PC-9 (cell line): ENCODE measurements at regions not wholly inside any gene's neighbourhood (a gene's known extent, or its start where the extent isn't known, plus 50 kb on each side); places are given as distances from the start of the nearest gene placed in this dataset.
A peak's percentile ranks its signal among the peaks of the same experiment; 100 is the strongest.

Source experiments
- BruUV-seq: library from RNA; stranded (reverse); fragments of 400-500 nt; replicated peaks from 2 replicates; lab custom pipeline; 2021; lab: Mats Ljungman, UMichigan
- CTCF ChIA-PET: fragments of 300-600 bp; sonication (Branson Sonifier 250); formaldehyde crosslinking; loops from one replicate; lab custom pipeline; 2022; ENCODE audit warnings: antibody characterized with exemption; lab: Charles Lee
- POLR2A ChIA-PET: fragments of 300-600 bp; sonication (Branson Sonifier 250); formaldehyde crosslinking; loops from one replicate; lab custom pipeline; 2022; ENCODE audit warnings: antibody characterized with exemption; ENCODE audit not compliant: unreplicated experiment; lab: Charles Lee
- DNase-seq, 2 experiments: peaks; one replicate each; pipeline versions ENCODE4 v3.0.0 to v3.0.0-alpha.2; 2015 to 2022; ENCODE audit warnings: mixed read lengths in 1 of 2
- H2AFZ ChIP-seq: fragments of 200-600 bp; sonication (generic); 2 replicates; pipeline ENCODE4 v1.8.1; 2017; ENCODE audit warnings: antibody characterized with exemption
- H3F3A ChIP-seq: fragments of 200-600 bp; sonication (generic); 2 replicates; pipeline ENCODE4 v1.8.1; 2017; ENCODE audit warnings: antibody characterized with exemption, mild to moderate bottlenecking, low read depth; ENCODE audit not compliant: insufficient read depth
- H3K27ac ChIP-seq: fragments of 200-600 bp; sonication (generic); 2 replicates; pipeline ENCODE4 v1.6.1; 2016; ENCODE audit warnings: mixed run types
- H3K27me3 ChIP-seq: fragments of 200-600 bp; sonication (generic); 2 replicates; pipeline ENCODE4 v1.6.1; 2016; ENCODE audit warnings: low read depth, mixed run types; ENCODE audit not compliant: insufficient read depth
- H3K36me3 ChIP-seq: fragments of 200-600 bp; sonication (generic); 2 replicates; pipeline ENCODE4 v1.6.1; 2016; ENCODE audit warnings: low read depth, mixed run types
- H3K4me1 ChIP-seq: fragments of 200-600 bp; sonication (generic); replicated peaks from 2 replicates; pipeline ENCODE4 v1.6.1; 2016; ENCODE audit warnings: mixed run types; ENCODE audit not compliant: insufficient read depth
- H3K4me2 ChIP-seq: fragments of 200-600 bp; sonication (generic); 2 replicates; pipeline ENCODE4 v1.6.1; 2017; ENCODE audit warnings: mixed run types
- H3K4me3 ChIP-seq: fragments of 200-600 bp; sonication (generic); 2 replicates; pipeline ENCODE4 v1.6.1; 2016; ENCODE audit warnings: mixed run types
- H3K79me2 ChIP-seq: fragments of 200-600 bp; sonication (generic); 2 replicates; pipeline ENCODE4 v1.6.1; 2017; ENCODE audit warnings: low read depth, mixed run types
- H3K9me2 ChIP-seq: fragments of 200-600 bp; sonication (generic); 2 replicates; pipeline ENCODE4 v1.8.1; 2017; ENCODE audit warnings: mild to moderate bottlenecking; ENCODE audit not compliant: insufficient read depth
- H3K9me3 ChIP-seq: fragments of 200-600 bp; sonication (generic); 2 replicates; pipeline ENCODE4 v1.8.1; 2016; ENCODE audit warnings: low read depth; ENCODE audit not compliant: insufficient read depth
- H4K20me1 ChIP-seq: fragments of 200-600 bp; sonication (generic); 2 replicates; pipeline ENCODE4 v1.8.1; 2017; ENCODE audit not compliant: insufficient read depth
- CTCF ChIP-seq: fragments of 200-600 bp; sonication (generic); conservative IDR thresholded peaks from 2 replicates; pipeline ENCODE4 v1.6.1; 2017; ENCODE audit warnings: mixed run types, antibody characterized with exemption, mild to moderate bottlenecking, moderate library complexity
- EZH2 ChIP-seq: fragments of 200-600 bp; sonication (generic); IDR thresholded peaks from 2 replicates; pipeline ENCODE4 v1.8.0; 2017; ENCODE audit warnings: antibody characterized with exemption, low read depth
- intact Hi-C: fragments of 100-400 bp; cut with micrococcal nuclease; formaldehyde crosslinking; loops from one replicate; pipeline ENCODE4 v1.10.0; 2022; ENCODE audit not compliant: unreplicated experiment

- no peaks in the 10 kb centered on the region for H3K9me2 ChIP-seq
- ChIA-PET POLR2A (interaction anchor here (0.6 kb wide), 1 partner anchor 13 kb away, joined by 3 read pairs; no protein-coding TSS in a partner anchor), CTCF (no interaction called here)
- H3K79me2 ChIP-seq, result no peaks in the 10 kb centered on the region
- no peaks in the 10 kb centered on the region for H3F3A ChIP-seq
- H3K4me3 ChIP-seq, result no peak overlapping the region
- no peak for TF ChIP-seq EZH2
- no peak for TF ChIP-seq CTCF
- H2AFZ ChIP-seq, result no peak overlapping the region
- H3K36me3 ChIP-seq, result no peaks in the 10 kb centered on the region
- no TSS peak for BruUV-seq
- no peaks in the 10 kb centered on the region for H3K27me3 ChIP-seq
- no peaks in the 10 kb centered on the region for H4K20me1 ChIP-seq
- no peaks in the 10 kb centered on the region for H3K9me3 ChIP-seq
- DNase-seq, result peak in 1 of 2 experiments; percentile 8
- H3K27ac ChIP-seq, result no peak overlapping the region
- no peaks in the 10 kb centered on the region for H3K4me1 ChIP-seq
- intact Hi-C loops, result loop anchor here (5.0 kb wide), 1 partner anchor 113 kb away; the partner anchor contains the start of gene FIGN
- H3K4me2 ChIP-seq, result no peak overlapping the region
These were observed 114.1 kb upstream of the FIGN start for GRCh38 chr2:163849756-163850435.

- POLR2A ChIA-PET, result no interaction called here
These were observed 103.1 kb upstream of the FIGN start for GRCh38 chr2:163838890-163839289.

GRCh38 chr2:163836167-163836566 is 100.4 kb upstream of the FIGN start:
- CTCF ChIA-PET, result no interaction called here
- no peaks in the 10 kb centered on the region for H3K27me3 ChIP-seq

More at GRCh38 chr2:163838890-163839289, 103.1 kb upstream of the FIGN start:
- intact Hi-C loops, result no loop called here
- Histone ChIP-seq H3K27ac (no peak overlapping the region), H3K4me3 (no peak overlapping the region), H3K4me1 (no peaks in the 10 kb centered on the region), H2AFZ (no peak overlapping the region), H3K79me2 (no peaks in the 10 kb centered on the region), H3K4me2 (no peak overlapping the region), H3K9me3 (no peaks in the 10 kb centered on the region), H3K36me3 (no peaks in the 10 kb centered on the region), H4K20me1 (no peaks in the 10 kb centered on the region), H3K27me3 (no peaks in the 10 kb centered on the region), H3K9me2 (no peaks in the 10 kb centered on the region), H3F3A (no peaks in the 10 kb centered on the region)
- TF ChIP-seq EZH2 (no peak), CTCF (no peak)
- CTCF ChIA-PET, result no interaction called here
- DNase-seq, result no peak
- BruUV-seq, result no TSS peak

More at GRCh38 chr2:163836167-163836566, 100.4 kb upstream of the FIGN start:
- Histone ChIP-seq H3K79me2 (no peaks in the 10 kb centered on the region), H3F3A (no peaks in the 10 kb centered on the region), H3K4me2 (no peak overlapping the region), H3K4me3 (no peak overlapping the region), H4K20me1 (no peaks in the 10 kb centered on the region), H3K9me3 (no peaks in the 10 kb centered on the region), H3K9me2 (no peaks in the 10 kb centered on the region), H3K27ac (no peak overlapping the region), H3K4me1 (no peaks in the 10 kb centered on the region), H3K36me3 (no peaks in the 10 kb centered on the region), H2AFZ (no peak overlapping the region)
- no TSS peak for BruUV-seq
- TF ChIP-seq CTCF (no peak), EZH2 (no peak)
- no peak for DNase-seq
- POLR2A ChIA-PET, result no interaction called here
- intact Hi-C loops, result no loop called here
